ENCODE measurements at regions not wholly inside any gene's neighbourhood (a gene's known extent, or its start where the extent isn't known, plus 50 kb on each side); places are given as distances from the start of the nearest gene placed in this dataset.

- no peak for DNase-seq (ENCODE audit: low spot score)
Measured at GRCh38 chr6:163806755-163807499, 392.4 kb downstream of the QKI start.

GRCh38 chr6:163804991-163805390 is 390.5 kb downstream of the QKI start:
- no peak for DNase-seq (ENCODE audit: low spot score)

- no peak for DNase-seq (ENCODE audit: low spot score)
Measured at GRCh38 chr6:163802267-163802666, 387.7 kb downstream of the QKI start.

GRCh38 chr6:163797296-163797845 is 382.9 kb downstream of the QKI start:
- DNase-seq (ENCODE audit: low spot score): no peak

- peak; percentile 21 for DNase-seq (ENCODE audit: low spot score)
Measured at GRCh38 chr6:163793011-163793983, 378.8 kb downstream of the QKI start.

GRCh38 chr6:163790266-163790840 is 375.8 kb downstream of the QKI start:
- DNase-seq (ENCODE audit: low spot score): no peak

- DNase-seq (ENCODE audit: low spot score): no peak
Measured at GRCh38 chr6:163789199-163789810, 374.8 kb downstream of the QKI start.

GRCh38 chr6:163786995-163787671 is 372.6 kb downstream of the QKI start:
- no peak for DNase-seq (ENCODE audit: low spot score)

- DNase-seq (ENCODE audit: low spot score): no peak
Measured at GRCh38 chr6:163782436-163783003, 368.0 kb downstream of the QKI start.

GRCh38 chr6:163780994-163781393 is 366.5 kb downstream of the QKI start:
- no peak for DNase-seq (ENCODE audit: low spot score)

- DNase-seq (ENCODE audit: low spot score): no peak
Measured at GRCh38 chr6:163779727-163780284, 365.3 kb downstream of the QKI start.

- no peak for DNase-seq (ENCODE audit: low spot score)
Measured at GRCh38 chr6:163777716-163778115, 363.2 kb downstream of the QKI start.

- no peak for DNase-seq (ENCODE audit: low spot score)
Measured at GRCh38 chr6:163776906-163777686, 362.6 kb downstream of the QKI start.

- DNase-seq (ENCODE audit: low spot score): no peak
Measured at GRCh38 chr6:163776196-163776905, 361.8 kb downstream of the QKI start.

- DNase-seq (ENCODE audit: low spot score): no peak
Measured at GRCh38 chr6:163775313-163775712, 360.8 kb downstream of the QKI start.

GRCh38 chr6:163774485-163774884 is 360.0 kb downstream of the QKI start:
- no peak for DNase-seq (ENCODE audit: low spot score)

- DNase-seq (ENCODE audit: low spot score): no peak
Measured at GRCh38 chr6:163773646-163774045, 359.1 kb downstream of the QKI start.

GRCh38 chr6:163772701-163773100 is 358.2 kb downstream of the QKI start:
- no peak for DNase-seq (ENCODE audit: low spot score)

GRCh38 chr6:163771180-163771579 is 356.7 kb downstream of the QKI start:
- DNase-seq (ENCODE audit: low spot score): no peak
